Smooth muscle cell (in vitro differentiated cells): ENCODE measurements at regions not wholly inside any gene's neighbourhood (a gene's known extent, or its start where the extent isn't known, plus 50 kb on each side); places are given as distances from the start of the nearest gene placed in this dataset.

Experiments
- DNase-seq: peaks from one replicate; lab custom pipeline; 2025; ENCODE audit not compliant: unreplicated experiment; lab: John Stamatoyannopoulos, UW
- H2AFZ ChIP-seq: fragments of 200-600 bp; sonication (generic); 2 replicates; pipeline ENCODE4 v1.6.0; 2016; ENCODE audit warnings: antibody characterized with exemption, low read depth, mild to moderate bottlenecking
- H3F3A ChIP-seq: fragments of 200-600 bp; sonication (generic); 2 replicates; pipeline ENCODE4 v1.6.0; 2017; ENCODE audit warnings: antibody characterized with exemption, low read depth
- H3K27ac ChIP-seq: fragments of 200-600 bp; sonication (generic); 2 replicates; pipeline ENCODE4 v1.5.1; 2016; ENCODE audit warnings: low read depth, mild to moderate bottlenecking
- H3K27me3 ChIP-seq: fragments of 200-600 bp; sonication (generic); 2 replicates; pipeline ENCODE4 v1.6.1; 2016; ENCODE audit warnings: low read depth, mild to moderate bottlenecking
- H3K36me3 ChIP-seq: fragments of 200-600 bp; sonication (generic); 2 replicates; pipeline ENCODE4 v1.5.1; 2016; ENCODE audit warnings: low read depth
- H3K4me1 ChIP-seq: fragments of 200-600 bp; sonication (generic); 2 replicates; pipeline ENCODE4 v1.5.1; 2016; ENCODE audit warnings: low read depth
- H3K4me2 ChIP-seq: fragments of 200-600 bp; sonication (generic); 2 replicates; pipeline ENCODE4 v1.6.0; 2016; ENCODE audit warnings: mild to moderate bottlenecking
- H3K4me3 ChIP-seq: fragments of 200-600 bp; sonication (generic); 2 replicates; pipeline ENCODE4 v1.5.1; 2016; ENCODE audit warnings: mild to moderate bottlenecking
- H3K79me2 ChIP-seq: fragments of 200-600 bp; sonication (generic); 2 replicates; pipeline ENCODE4 v1.6.0; 2016; ENCODE audit warnings: low read depth, mild to moderate bottlenecking
- H3K9ac ChIP-seq: fragments of 200-600 bp; sonication (generic); 2 replicates; pipeline ENCODE4 v1.6.0; 2016; ENCODE audit warnings: low read depth
- H3K9me3 ChIP-seq: fragments of 200-600 bp; sonication (generic); replicated peaks from 2 replicates; pipeline ENCODE4 v1.5.1; 2016; ENCODE audit warnings: low read depth
- H4K20me1 ChIP-seq: fragments of 200-600 bp; sonication (generic); 2 replicates; pipeline ENCODE4 v1.6.0; 2016; ENCODE audit warnings: low read depth
- WGBS: methylation state at CpG from one replicate; pipeline ENCODE4 v1.1.7; 2016; ENCODE audit warnings: low lambda C conversion rate; 5-methylcytosine and 5-hydroxymethylcytosine counted together
- TF ChIP-seq, protein P1 (sequence below): fragments of 200-600 bp; sonication (generic); IDR thresholded peaks from 2 replicates; pipeline ENCODE4 v1.5.1; 2017; ENCODE audit warnings: borderline replicate concordance, mild to moderate bottlenecking, antibody characterized with exemption; ENCODE audit not compliant: insufficient read depth, poor library complexity, severe bottlenecking

DNA sequence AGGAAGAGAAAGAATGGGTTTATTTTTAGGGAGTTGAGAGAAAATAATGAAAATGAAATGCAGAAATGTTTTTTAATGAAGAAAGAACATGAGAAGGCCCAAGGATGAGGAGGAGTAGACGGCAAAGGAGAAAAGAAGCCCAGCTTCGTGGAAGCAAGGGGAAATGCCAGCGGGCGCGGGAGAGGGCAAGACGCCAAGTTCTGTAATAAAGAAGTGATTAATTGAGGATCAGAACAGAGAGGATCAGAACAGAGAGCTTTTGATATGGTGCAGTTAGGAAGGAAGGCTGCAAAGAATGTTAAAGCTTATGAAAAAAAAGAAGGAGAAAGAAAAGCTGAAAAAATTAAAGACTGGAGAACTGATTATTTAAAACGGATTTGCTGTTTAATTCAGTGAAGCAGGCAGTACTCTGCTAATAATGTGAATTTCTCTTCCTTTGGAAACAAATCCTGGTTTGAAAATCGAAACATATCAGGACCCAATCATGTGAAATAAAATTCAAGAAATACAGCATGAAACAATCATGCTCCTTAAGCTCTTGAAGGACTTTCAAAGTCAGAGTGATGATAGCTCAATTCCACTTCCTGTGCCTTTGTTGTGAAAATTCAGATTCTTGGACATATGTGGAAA, 99.3 kb upstream of the SOX1 start:
- no peak for DNase-seq
- Histone ChIP-seq H3K4me1 (no peaks in the 10 kb centered on the region), H2AFZ (no peak overlapping the region), H3K4me3 (no peak overlapping the region), H3K79me2 (no peaks in the 10 kb centered on the region), H3K27ac (no peak overlapping the region), H3F3A (no peaks in the 10 kb centered on the region), H4K20me1 (no peaks in the 10 kb centered on the region), H3K36me3 (no peaks in the 10 kb centered on the region), H3K4me2 (no peak overlapping the region), H3K9ac (no peak overlapping the region), H3K27me3 (peaks cover 37% of the 10 kb centered on the region), H3K9me3 (no peaks in the 10 kb centered on the region)
- WGBS = 90% methylated on average over 8 of the region's 8 CpGs
- TF ChIP-seq, protein P1, sequence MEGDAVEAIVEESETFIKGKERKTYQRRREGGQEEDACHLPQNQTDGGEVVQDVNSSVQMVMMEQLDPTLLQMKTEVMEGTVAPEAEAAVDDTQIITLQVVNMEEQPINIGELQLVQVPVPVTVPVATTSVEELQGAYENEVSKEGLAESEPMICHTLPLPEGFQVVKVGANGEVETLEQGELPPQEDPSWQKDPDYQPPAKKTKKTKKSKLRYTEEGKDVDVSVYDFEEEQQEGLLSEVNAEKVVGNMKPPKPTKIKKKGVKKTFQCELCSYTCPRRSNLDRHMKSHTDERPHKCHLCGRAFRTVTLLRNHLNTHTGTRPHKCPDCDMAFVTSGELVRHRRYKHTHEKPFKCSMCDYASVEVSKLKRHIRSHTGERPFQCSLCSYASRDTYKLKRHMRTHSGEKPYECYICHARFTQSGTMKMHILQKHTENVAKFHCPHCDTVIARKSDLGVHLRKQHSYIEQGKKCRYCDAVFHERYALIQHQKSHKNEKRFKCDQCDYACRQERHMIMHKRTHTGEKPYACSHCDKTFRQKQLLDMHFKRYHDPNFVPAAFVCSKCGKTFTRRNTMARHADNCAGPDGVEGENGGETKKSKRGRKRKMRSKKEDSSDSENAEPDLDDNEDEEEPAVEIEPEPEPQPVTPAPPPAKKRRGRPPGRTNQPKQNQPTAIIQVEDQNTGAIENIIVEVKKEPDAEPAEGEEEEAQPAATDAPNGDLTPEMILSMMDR = no peak

DNA sequence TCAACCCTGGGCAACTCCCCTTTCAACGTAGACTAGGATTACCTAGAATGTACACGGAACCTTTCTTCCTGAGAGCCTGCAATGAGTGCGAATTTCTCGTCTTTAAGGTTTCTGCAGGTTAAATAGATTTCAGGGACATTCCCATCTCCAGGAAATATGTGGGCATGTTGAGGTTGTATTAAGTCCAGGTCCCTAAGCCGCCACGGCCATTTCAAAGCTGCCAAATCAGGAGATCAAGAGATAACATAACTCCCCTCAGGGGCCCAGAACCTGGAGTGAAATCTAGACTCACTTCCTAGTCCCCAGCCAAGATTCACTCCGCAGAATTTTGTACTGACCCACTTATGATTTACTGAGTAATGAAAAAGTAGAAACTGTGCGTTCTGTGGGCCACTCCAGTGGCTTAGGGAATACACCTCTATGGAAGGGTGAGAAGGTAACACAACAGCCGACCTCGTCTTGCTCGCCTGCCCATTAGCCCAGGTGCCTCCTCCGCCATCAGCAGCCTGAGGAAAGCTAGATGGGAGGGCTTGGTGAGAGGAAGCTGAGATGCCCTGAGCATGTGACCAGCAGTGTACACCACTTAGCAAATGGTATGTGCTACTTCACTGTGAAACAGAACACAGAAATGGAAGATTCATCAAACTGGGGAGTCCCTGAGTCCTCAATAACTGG, 98.5 kb upstream of the SOX1 start:
- no peak overlapping the region for H3K27ac ChIP-seq
- TF ChIP-seq, protein P1 = no peak
- no peak overlapping the region for H2AFZ ChIP-seq
- no peak for DNase-seq
- no peaks in the 10 kb centered on the region for H3K36me3 ChIP-seq
- WGBS = 90% methylated on average over 12 of the region's 12 CpGs
- no peak overlapping the region for H3K9ac ChIP-seq
- H3K9me3 ChIP-seq = no peaks in the 10 kb centered on the region
- no peaks in the 10 kb centered on the region for H4K20me1 ChIP-seq
- H3F3A ChIP-seq = no peaks in the 10 kb centered on the region
- H3K27me3 ChIP-seq = peaks cover 45% of the 10 kb centered on the region
- no peaks in the 10 kb centered on the region for H3K79me2 ChIP-seq
- H3K4me2 ChIP-seq = no peak overlapping the region
- no peak overlapping the region for H3K4me3 ChIP-seq
- H3K4me1 ChIP-seq = no peaks in the 10 kb centered on the region

DNA sequence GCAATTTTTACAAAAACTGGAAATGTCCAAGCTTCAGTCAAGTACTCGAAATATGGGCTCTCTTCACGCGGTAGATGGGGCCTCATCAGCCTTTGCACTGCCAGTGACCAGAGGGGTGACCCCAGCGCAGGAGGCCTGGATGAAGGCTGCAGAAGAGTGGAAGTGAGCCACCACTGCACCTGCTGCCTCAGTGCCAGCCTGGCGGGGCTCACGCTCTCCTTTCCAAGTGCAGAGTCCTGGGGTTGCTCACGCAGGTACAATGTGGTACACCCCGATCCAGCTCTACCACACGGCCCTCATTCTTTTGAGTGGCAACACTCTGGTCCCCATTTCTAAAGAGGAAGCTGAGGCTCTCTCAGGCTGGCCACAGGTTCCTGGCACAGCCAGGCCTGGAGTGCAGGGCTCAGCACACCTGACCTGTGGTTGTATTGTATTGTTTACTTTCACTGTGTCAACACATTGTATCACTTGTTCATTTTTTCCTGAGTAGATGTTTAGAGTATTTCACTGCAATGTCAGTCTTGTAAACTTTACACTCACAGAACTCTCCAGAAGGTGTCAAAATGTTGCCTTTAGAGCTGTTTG, 97.3 kb upstream of the SOX1 start:
- H3K9ac ChIP-seq = no peak overlapping the region
- H2AFZ ChIP-seq = no peak overlapping the region
- WGBS = 86% methylated on average over 9 of the region's 9 CpGs
- H3K36me3 ChIP-seq = no peaks in the 10 kb centered on the region
- no peaks in the 10 kb centered on the region for H3K9me3 ChIP-seq
- no peak overlapping the region for H3K4me3 ChIP-seq
- H3K4me1 ChIP-seq = no peaks in the 10 kb centered on the region
- peaks cover 51% of the 10 kb centered on the region for H3K27me3 ChIP-seq
- TF ChIP-seq, protein P1 = no peak
- H3K79me2 ChIP-seq = no peaks in the 10 kb centered on the region
- no peak for DNase-seq
- no peaks in the 10 kb centered on the region for H4K20me1 ChIP-seq
- no peak overlapping the region for H3K27ac ChIP-seq
- no peak overlapping the region for H3K4me2 ChIP-seq
- no peaks in the 10 kb centered on the region for H3F3A ChIP-seq
